Globus pallidus (tissue), 1 donor: ENCODE measurements at regions not wholly inside any gene's neighbourhood (a gene's known extent, or its start where the extent isn't known, plus 50 kb on each side); places are given as distances from the start of the nearest gene placed in this dataset.

Experiments used
- DNase-seq: peaks from one replicate; pipeline ENCODE4 v3.0.0-alpha.2; 2015; ENCODE audit warnings: low spot score

DNA sequence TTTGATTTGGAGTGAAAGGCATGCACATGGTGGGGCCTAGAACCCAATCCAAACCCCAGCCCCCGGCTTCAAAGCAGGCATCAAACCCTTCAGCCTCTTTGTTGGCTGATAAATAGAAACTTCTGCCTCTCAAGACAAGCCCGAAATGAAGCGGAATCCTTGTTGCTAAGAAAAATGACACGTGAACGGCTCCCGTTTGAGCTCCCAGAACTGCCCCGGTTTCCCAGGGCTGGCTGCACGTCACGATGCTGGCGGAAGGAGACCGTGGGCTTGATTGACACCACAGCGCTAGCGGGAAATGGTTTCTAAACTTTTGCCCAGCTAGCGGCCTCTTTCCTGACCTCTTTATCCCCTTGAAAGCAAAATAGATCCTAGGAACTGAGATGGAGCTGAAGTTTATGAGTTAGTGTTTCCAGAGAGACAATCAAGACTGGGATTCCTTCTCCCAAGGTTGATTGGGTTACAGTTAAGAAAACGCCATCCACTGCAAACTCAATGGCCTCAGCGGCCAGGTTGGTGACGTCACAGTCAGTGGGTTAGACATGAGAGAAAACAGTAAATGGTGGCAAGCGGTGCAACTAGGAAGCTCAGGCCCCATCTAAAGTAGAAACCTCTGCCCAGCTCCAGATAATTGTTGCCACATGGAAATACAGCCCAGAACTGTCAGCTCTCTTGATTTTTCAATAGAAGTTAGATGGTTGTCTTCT lies 117.0 kb downstream of the ANKRD60 start:
- DNase-seq, result no peak

DNA sequence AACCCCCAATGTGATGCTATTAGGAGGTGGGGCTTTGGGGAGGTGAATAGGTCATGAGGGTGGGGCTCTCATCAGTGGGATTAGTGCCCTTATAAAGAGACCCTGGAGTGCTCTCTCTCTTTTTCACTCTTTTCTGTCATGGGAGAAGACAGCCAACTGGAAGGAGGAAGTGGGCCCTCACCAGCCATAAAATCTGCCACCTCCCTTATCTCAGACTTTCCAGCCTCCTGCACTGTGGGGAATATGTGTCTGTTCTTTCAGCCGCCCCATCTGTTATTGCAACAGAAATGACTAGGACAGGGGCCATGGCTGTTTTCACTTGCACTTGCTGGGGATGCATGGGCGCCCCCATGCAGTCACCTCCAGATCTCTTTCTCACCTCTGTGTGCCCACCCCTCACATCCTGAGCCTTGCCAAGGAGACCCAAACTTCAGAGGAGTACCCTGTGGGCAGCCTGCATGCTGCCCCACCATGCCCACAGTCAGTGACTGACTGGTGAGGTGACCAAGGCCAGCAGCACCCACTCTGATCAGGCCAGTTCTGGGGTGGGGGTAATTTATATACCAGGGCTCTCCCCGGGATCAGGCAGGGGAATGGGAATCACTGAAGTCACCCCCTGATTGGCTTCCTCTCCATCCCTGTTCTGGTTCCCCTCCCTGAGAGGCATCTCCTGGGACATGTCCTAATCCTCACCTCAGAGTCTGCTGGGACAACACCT lies 118.4 kb downstream of the ANKRD60 start:
- DNase-seq, result no peak

DNA sequence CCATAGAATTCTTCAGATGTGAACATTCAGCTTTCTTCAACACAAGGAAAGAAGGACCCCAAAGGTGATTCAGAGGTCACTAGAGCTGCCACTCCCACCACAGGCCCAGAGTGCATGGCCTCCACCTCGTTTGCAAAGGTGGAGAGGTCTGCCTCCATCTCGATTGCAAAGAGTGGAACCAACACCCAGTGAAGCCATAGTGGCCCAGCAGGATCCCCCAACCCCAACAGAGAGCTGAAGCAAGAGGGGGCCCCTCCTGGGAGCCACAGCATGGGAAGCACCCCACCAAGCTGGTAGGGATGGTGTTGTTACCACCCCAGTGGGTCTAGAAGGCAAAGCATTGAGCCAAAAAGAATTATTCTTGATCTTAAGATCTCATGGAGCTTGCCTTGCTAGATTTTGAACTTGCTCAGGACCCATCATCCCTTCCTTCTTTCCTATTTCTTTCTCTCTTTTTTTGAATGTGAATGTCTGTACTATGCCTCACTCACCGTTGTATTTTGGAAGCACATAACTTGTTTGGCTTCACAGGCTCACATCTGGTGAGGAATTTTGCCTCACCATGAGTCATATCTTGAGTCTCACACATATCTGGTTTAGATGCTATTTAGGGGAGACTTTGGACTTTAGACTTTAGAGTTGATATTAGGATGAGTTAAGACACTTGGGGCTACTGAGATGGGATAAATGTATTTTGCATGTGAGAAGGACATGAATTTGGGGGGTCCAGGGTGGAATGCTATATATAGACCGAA lies 119.2 kb downstream of the ANKRD60 start:
- no peak for DNase-seq

DNA sequence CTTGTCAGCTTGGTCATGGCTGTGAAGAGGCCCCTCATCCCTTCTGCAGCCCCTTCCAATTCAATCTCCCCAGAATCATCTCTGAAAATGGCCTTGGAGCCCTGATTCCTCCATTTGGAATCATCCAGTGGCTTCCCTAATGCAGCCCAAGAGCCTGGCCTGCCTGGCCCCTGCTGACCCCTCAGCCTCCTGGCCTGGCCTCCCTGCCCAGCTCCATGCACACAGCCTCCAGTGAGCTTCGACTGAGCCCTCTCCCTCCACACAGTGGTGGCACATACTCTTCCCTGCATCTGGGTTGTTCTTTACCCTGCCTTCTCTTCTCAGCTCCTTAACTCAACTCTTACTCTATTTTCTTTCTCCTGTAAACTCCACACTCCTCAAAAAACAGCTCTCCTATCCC lies 120.9 kb downstream of the ANKRD60 start:
- no peak for DNase-seq

DNA sequence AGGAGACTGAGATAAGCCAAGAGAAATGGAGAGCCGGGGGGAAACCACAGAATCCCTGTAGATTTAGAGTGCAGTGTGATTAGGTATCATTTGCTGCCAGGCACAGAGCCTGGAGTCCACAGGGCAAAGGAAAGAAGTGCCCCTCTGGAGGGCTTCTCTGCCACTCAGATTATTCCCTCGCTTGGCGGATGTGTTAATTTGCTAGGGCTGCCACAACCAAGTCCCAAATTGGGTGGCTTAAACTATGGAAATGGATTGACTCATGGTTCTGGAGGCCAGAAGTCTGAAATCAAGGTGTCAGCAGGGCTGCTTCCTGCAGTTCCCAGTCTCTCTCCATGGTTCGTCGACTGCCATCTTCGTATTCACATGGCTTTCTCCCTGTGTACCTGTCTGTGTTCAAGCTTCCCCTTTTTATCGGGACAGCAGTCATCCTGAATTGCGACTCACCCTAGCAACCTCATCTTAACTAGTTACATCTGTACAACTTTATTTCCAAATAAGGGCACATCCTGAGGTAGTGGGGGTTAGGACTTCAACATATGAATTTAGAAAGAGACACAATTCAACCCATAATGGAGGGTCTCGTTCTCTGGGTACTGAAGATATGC lies 122.2 kb downstream of the ANKRD60 start:
- DNase-seq, result no peak

DNA sequence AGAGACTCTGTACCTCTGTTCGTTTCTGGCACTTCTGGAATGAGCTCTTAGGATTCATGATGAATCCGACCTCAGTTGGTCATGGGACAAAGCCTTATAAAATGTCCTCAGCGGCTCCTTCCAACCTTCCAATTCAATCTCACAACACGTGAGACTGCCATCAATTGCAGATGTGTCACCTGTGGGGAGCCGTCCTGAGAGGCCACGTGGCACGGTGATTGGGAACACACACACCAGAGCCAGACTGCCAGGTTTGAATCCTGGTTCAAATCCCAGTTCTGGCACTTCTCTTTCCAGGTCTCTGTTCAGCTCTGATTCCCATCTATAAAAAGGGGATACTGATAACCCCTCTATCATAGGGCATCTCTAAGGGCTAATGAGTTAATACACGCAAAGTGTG lies 124.5 kb downstream of the ANKRD60 start:
- DNase-seq, result no peak

DNA sequence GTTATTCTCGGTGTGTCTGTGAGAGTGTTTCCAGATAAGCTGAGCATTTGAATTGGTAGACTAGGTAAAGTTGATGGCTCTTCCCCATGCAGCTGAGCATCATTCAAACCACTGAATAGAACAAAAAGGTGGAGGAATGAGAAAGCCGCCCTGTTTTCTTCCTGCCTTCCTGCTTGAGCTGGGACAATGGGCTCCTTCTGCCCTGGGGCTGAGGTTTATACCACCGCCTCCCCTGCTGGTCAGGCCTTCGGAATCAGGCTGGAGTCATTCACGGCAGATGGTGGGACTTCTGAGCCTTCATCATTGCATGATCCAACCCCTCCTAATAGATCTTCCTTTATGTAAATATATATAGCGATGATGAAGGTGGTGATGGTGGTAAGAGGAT lies 124.9 kb downstream of the ANKRD60 start:
- DNase-seq, result no peak

DNA sequence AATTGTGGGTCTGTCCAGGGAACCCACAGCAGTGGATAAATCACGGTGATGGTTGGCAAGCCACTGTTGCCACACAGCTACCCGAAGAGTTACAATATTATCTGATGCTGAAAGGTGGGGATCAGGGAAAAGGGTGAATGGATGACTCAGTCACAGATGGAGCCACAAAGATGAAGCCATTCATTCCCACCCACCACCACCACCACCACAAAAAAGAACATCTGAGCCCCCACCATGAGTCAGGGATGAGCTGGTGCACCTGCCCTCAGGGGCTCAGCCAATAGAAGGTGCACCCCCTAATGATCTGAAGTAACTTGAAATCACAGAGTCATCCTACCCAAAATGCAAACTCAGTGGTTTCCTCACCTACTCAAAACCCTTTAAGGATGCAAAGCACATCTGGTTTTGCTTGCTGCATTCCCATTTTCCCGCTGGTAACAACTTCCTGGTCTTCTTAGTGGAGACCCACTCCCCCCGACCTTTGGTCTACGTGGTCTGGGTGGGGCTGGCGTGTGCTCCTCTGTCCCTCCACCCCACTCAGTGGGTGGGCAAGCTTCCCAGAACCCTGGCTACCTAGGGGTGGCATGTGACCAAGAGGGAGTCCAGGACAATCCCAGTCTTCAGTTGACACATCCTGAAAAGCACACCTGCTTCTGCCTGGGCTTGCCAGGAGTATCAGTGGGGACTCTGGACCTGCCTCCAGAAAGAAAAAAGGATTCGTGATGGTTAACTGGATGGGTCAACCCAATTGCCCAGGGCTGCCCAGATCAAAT lies 125.5 kb downstream of the ANKRD60 start:
- DNase-seq, result no peak

DNA sequence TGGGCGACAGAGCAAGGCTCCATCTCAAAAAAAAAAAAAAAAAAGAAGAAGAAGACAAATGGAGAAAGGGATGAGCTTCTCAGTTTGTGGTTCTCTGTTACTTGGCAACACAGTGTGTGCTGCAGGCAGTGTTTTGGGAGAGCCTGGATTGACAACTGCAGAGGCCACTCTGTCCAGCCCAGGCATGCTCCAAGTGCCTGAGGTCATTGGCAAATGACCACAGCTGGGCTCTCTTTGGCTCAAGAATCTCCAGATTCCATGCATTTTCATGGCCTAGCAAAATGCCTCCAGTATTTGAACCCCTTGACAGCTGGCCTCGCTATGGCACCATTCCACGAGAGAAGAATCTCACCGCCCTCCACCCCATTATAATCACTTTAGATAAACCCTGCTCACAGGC lies 126.2 kb downstream of the ANKRD60 start:
- DNase-seq, result no peak

DNA sequence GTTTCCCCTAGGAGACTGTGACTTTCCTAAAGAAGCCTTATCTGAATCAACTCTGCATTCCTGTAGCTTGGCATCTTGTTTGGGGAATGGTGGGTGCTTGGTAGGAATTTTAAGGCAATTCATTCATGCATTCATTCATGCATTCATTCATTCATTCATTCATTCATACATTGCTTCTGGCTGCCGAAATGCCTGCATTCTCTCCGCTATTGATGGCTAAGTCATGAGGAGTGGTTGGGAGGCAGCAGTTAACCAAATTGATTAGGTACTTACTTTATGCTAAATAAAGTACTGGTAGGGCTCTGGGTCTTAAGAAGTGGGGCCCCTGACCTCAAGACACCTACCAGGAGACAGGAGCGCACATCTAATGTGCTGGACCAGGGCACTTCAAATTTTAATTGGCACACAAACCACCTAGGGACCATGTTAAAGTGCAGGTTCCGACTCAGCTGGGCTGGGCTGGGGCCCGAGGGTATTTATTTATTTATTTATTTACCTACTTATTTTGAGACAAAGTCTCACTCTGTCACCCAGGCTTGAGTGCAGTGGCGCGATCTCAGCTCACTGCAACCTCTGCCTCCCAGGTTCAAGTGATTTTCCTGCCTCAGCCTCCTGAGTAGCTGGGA lies 127.6 kb downstream of the ANKRD60 start:
- no peak for DNase-seq

DNA sequence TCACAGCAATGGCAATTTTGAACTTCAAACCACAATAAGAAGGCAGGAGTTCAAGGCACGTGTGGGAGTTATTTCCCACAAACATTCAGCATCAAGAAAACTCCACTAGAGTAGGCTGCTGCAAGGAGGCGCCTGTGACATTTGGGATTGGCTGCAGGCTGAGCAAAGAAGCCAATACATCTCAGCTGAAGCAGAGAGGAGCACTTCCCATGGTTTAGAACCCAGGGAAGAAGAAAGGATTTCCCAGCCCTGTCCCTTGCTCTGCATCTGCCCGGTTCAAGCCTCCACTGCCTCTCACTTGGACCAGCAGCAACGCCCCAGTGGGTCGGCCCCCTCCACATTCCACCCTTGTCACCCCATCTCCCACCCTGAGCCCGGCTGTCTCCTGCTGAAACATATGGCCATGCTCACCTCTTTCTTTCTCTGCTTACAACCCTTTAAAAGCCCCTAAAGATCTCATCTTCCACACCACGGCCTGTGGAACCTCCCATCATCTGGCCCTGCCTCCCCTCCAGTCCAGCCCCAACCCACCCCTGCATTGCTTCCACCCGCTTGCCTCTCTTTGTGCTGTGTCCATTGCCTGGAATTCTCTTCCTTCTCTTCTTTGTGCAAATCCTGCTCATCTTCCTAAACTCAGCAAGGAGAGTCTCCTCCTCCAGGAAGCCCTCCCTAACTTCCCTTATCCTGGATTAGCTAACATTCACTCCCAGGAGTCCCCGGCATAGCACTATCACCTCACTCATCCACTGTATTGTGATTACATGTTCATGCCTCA lies 128.3 kb downstream of the ANKRD60 start:
- DNase-seq, result no peak

DNA sequence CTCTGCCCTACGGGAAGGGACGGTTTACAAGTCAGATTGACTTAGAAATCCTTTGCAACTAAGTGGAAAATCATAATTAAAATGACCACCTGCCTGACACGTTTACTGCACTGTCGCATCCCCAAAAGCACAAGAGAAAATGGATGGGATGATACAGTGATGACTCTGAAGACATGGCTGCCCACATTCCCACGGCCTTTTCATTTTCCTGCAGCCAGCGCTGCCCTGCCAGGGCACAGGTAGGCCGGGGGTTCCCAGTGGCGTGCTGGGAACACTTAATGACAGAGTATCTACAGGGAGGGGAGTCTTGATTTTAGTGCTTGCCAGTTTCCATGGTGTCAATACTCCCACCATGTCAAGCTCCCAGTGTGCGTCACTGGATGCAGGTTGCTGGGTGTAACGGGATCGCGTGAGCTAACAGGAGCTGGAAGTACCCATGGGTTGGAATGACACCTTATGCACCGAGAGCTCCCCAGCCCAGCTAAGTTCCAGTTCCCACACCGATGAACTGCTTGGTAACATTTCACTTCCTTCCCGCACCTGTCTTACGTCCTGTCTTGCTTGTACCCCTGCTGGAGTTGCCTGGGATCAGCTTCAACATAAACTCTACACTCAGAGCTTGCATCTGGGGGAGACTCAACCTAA lies 129.0 kb downstream of the ANKRD60 start:
- no peak for DNase-seq

DNA sequence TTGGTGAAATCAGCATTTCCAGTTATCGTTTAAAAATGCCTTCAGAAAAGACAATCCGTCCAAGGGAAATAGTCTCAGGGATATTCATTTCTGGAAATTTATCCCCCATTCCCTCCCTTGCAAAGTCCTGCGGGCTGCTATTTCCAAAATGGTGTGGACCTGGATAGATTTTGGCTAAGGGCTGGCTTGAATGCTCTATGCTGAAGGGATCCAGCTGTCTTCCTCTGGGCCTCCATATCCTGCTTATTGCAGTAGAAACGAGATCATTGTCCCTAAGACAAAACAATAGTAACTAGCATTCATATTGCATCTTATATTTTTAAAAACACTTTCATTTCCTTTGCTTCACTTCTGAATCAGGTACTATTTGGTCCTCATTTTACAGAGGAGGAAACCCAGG lies 129.9 kb downstream of the ANKRD60 start:
- DNase-seq, result no peak

DNA sequence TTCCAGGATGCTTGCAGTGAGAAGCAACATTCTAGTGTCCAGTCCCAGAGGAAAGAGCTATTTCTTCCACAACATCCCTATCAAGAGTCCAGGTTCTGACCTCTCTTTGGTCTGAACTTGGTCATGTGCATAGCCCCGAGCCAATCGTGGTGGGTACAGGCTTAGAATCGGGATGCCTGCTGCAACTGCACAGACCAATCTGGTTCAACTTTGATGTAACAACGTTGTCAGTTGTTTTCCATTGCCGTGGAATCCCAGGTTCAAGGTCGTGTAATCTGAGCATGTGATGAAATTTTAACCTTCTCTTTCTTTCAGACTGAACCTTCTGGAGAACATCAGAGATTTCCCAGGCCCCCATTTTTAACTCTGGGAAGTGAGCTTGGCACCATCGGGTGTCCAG lies 130.5 kb downstream of the ANKRD60 start:
- no peak for DNase-seq

DNA sequence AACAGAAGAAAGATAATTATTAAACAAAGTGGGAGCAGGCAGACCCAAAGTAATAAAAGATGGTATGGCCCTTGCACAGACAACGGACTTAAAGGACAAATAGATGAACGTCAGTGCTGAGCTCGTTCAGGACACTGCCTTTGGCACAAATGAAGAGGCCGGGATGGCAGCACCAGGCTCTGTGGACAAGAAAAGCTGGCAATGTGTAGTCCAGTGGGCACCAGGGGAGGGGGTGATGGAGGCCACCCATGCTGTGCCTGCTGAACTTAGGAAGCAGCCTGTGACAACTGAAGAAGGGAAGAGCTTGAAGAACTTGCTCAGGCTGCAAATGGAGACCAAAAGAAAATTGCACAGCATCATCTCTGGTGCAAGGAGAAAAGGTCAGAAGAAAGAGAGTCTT lies 131.0 kb downstream of the ANKRD60 start:
- DNase-seq, result no peak

DNA sequence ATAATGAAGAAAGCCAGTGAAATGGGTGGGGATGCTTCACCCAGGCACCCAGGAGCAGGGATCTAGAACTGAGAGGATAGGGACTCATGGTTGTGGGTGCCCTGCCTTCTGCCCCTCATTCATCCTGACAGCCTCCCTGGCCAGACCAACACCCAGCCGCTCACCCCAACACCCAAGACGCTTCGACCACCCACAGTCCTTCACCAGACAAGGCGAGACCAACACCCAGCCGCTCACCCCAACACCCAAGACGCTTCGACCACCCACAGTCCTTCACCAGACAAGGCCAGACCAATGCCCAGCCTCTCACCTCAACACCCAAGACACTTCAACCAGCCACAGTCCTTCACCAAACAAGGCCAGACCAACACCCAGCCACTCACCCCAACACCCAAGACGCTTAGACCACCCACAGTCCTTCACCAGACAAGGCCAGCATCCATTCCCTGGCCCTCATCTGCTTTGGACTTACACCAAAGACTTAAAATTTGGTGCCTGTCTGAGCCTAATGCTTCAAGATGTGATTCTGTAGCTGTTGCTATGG lies 131.5 kb downstream of the ANKRD60 start:
- DNase-seq, result no peak

DNA sequence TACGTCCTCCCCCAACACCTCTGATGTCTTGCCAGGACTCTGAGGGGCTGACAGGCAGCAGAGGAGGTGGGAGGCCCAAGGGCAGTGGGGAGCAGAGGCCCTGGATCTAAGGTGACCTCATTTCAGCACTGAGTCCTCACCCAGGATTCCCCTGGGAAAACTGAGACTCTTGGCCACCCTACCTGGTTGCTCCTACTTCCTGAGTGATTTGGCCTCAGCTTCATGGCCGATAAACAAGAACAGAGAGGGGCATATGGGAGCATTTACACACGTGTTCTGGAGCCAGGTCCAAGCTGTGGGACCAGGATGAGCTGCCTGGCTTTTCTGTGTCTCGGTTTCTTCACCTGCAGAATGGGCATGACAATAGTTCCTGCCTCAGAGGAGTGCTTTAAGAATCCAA lies 133.8 kb downstream of the ANKRD60 start:
- no peak for DNase-seq

DNA sequence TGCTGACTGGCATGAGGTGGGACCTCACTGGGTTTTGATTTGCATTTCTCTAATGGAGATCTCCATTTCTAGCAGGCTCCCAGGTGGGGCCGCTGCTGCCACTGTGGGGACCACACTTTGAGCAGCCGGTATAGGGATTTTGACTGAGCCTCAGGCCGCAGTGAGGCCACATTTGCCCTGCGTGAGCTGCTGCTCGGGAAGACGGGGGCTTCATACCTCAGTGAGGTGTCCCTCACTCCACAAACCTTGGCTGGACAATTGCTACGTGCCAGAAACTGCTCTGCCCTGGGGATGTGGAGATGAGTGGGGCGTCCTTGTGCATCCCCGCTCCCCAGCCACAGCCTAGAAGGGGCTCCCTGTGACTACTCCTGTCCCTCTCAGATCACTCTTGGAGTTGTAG lies 134.3 kb downstream of the ANKRD60 start:
- no peak for DNase-seq

DNA sequence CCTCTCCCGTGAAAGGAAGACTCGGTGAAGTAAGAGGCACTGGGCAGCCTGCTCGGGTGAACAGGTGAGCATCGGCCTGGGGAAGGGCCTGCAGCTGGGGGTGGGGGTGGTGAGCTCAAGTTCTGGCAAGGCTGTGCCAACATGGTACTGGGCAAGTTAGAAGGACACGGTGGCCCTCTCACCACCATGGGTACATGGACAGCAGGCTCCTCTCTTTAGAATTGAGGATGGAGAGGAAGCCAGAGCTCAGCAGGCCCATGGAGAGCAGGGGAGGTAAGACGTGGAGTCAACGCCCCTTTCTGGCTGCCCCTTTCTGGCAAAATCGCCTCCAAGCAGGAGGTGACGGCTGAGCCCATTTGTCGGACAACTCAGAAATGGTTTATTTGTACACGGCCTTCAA lies 135.6 kb downstream of the ANKRD60 start:
- DNase-seq, result no peak

DNA sequence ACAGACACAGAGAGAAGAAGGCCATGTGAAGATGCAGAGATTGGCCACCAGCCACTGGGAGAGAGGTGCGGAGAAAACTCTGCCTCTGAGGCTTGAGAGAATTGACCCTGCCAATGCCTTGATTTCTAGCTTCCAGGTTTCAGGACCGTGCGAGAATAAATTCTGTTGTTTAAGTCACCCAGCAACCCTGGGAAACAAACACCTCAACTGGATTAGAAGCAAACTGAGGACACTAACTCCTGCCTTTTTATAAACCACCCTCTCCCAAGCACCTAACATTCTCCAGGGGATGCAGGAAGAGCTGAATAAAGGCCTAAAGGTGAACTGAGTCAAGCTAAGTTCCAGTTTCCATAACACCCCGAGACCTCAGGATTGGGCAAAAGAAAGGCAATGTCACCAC lies 136.1 kb downstream of the ANKRD60 start:
- no peak for DNase-seq
